HFFc6 (cell line): ENCODE measurements at regions not wholly inside any gene's neighbourhood (a gene's known extent, or its start where the extent isn't known, plus 50 kb on each side); places are given as distances from the start of the nearest gene placed in this dataset.
A peak's percentile ranks its signal among the peaks of the same experiment; 100 is the strongest.

Experiments used
- DNase-seq: peaks from one replicate; pipeline ENCODE4 v3.0.0-alpha.2; 2018
- H3K27ac Mint-ChIP-seq: 2 replicates; pipeline ENCODE4 v1.8.0; 2020; ENCODE audit warnings: mild to moderate bottlenecking, mixed read lengths
- H3K27me3 Mint-ChIP-seq: 2 replicates; pipeline ENCODE4 v1.8.0; 2021; ENCODE audit warnings: mild to moderate bottlenecking, moderate library complexity, mixed read lengths; ENCODE audit not compliant: insufficient read depth
- H3K36me3 Mint-ChIP-seq: 2 replicates; pipeline ENCODE4 v1.8.0; 2021; ENCODE audit warnings: low read depth, mixed read lengths
- H3K4me1 Mint-ChIP-seq: 2 replicates; pipeline ENCODE4 v1.8.0; 2020; ENCODE audit warnings: low read depth, mixed read lengths
- H3K4me3 Mint-ChIP-seq: 2 replicates; pipeline ENCODE4 v1.8.0; 2020; ENCODE audit warnings: mild to moderate bottlenecking, moderate library complexity, mixed read lengths
- H3K9me3 Mint-ChIP-seq: 2 replicates; pipeline ENCODE4 v1.8.0; 2020; ENCODE audit warnings: mild to moderate bottlenecking, mixed read lengths
- CTCF ChIP-seq: fragments of 200-600 bp; sonication (generic); IDR thresholded peaks from 2 replicates; pipeline ENCODE4 v1.5.0; 2021; ENCODE audit warnings: antibody characterized with exemption, mild to moderate bottlenecking

GRCh38 chr14:29232711-29233110, 466.1 kb downstream of the FOXG1 start:
- Mint-ChIP-seq H3K9me3 (no peaks in the 10 kb centered on the region), H3K27me3 (no peaks in the 10 kb centered on the region), H3K4me1 (peaks cover 51% of the 10 kb centered on the region), H3K27ac (no peak overlapping the region), H3K36me3 (no peaks in the 10 kb centered on the region), H3K4me3 (no peak overlapping the region)
- TF ChIP-seq CTCF = no peak
- DNase-seq = no peak

GRCh38 chr14:29233188-29233587, 466.6 kb downstream of the FOXG1 start:
- H3K4me3 Mint-ChIP-seq = no peak overlapping the region
- H3K9me3 Mint-ChIP-seq = no peaks in the 10 kb centered on the region
- no peaks in the 10 kb centered on the region for H3K36me3 Mint-ChIP-seq
- TF ChIP-seq CTCF = no peak
- DNase-seq = no peak
- H3K4me1 Mint-ChIP-seq = peaks cover 51% of the 10 kb centered on the region
- H3K27me3 Mint-ChIP-seq = no peaks in the 10 kb centered on the region
- no peak overlapping the region for H3K27ac Mint-ChIP-seq

- H3K36me3 Mint-ChIP-seq = no peaks in the 10 kb centered on the region
- peak overlapping the region; percentile 77 for H3K4me3 Mint-ChIP-seq
- no peak for TF ChIP-seq CTCF
- H3K27ac Mint-ChIP-seq = peak overlapping the region; percentile 94
- H3K9me3 Mint-ChIP-seq = no peaks in the 10 kb centered on the region
- no peaks in the 10 kb centered on the region for H3K27me3 Mint-ChIP-seq
- no peak for DNase-seq
- H3K4me1 Mint-ChIP-seq = peaks cover 74% of the 10 kb centered on the region
Observed at GRCh38 chr14:29235991-29236390, 469.4 kb downstream of the FOXG1 start.

GRCh38 chr14:29236401-29236800, 469.8 kb downstream of the FOXG1 start:
- no peaks in the 10 kb centered on the region for H3K27me3 Mint-ChIP-seq
- H3K9me3 Mint-ChIP-seq = no peaks in the 10 kb centered on the region
- no peaks in the 10 kb centered on the region for H3K36me3 Mint-ChIP-seq
- TF ChIP-seq CTCF = no peak
- peak overlapping the region; percentile 77 for H3K4me3 Mint-ChIP-seq
- no peak for DNase-seq
- peaks cover 78% of the 10 kb centered on the region for H3K4me1 Mint-ChIP-seq
- H3K27ac Mint-ChIP-seq = peak overlapping the region; percentile 94

- Mint-ChIP-seq H3K36me3 (no peaks in the 10 kb centered on the region), H3K27ac (peak overlapping the region; percentile 94), H3K9me3 (no peaks in the 10 kb centered on the region), H3K27me3 (no peaks in the 10 kb centered on the region), H3K4me1 (peaks cover 83% of the 10 kb centered on the region), H3K4me3 (peak overlapping the region; percentile 77)
- no peak for TF ChIP-seq CTCF
- DNase-seq = peak; percentile 86
Observed at GRCh38 chr14:29236848-29237247, 470.3 kb downstream of the FOXG1 start.

- H3K27ac Mint-ChIP-seq = peak overlapping the region; percentile 93
- H3K36me3 Mint-ChIP-seq = peaks cover 3% of the 10 kb centered on the region
- H3K4me1 Mint-ChIP-seq = peaks cover 92% of the 10 kb centered on the region
- peak; percentile 84 for DNase-seq
- peak overlapping the region; percentile 50 for H3K4me3 Mint-ChIP-seq
- H3K9me3 Mint-ChIP-seq = peaks cover 1% of the 10 kb centered on the region; the same call in 1 of the 2 replicates
- H3K27me3 Mint-ChIP-seq = no peaks in the 10 kb centered on the region
- no peak for TF ChIP-seq CTCF
Observed at GRCh38 chr14:29240066-29240465, 473.5 kb downstream of the FOXG1 start.
